ENCODE measurements at regions not wholly inside any gene's neighbourhood (a gene's known extent, or its start where the extent isn't known, plus 50 kb on each side); places are given as distances from the start of the nearest gene placed in this dataset.

DNA sequence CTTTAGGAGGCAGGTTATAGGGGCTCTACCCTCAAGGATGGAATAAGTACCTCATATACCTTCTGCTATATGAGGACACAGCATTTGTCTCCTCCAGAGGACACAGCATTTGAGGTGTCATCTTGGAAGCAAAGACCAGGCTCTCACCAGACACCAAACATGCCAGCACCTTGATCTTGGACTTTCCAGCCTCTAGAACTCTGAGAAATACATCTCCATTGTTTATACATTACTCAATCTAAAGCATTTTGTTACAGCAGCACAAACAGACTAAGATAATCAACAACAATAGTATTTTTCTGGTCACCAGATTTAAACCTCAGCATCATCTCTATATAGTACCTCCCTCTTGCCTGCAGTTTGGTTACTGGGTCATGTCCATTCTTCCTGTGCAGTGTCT is 237.5 kb upstream of the KLF3 start:
- Histone ChIP-seq H3K9me3 (ENCODE audit: control insufficient read depth, low read depth, low read length) (no peaks in the 10 kb centered on the region), H3K27ac (ENCODE audit: low read length) (no peak overlapping the region), H3K27me3 (ENCODE audit: control insufficient read depth, insufficient read depth, low read length) (no peaks in the 10 kb centered on the region), H3K4me3 (ENCODE audit: low read length) (no peak overlapping the region), H3K36me3 (ENCODE audit: control insufficient read depth, insufficient read depth, low read length) (no peaks in the 10 kb centered on the region), H3K4me1 (ENCODE audit: control insufficient read depth, insufficient read depth, low read length) (peaks cover 10% of the 10 kb centered on the region)
- no peak for DNase-seq

DNA sequence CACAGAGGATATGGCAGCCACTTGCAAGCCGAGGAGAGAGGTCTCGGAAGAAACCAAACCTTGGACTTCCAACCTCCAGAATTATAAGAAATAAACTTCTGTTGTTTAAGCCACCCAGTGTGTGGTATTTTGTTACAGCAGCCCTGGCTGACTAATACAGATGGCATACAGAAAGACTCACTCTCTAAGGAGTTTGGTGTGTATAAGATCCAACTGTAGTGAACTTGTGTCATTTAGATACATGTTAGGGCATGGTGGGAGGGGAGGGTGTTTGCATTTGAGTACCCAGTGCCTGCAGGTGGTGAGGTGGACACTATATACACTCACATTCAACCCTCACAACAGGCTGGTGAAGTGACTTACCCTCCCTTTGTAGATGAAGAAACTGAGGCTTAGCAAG is 233.2 kb upstream of the KLF3 start:
- no peak overlapping the region for H3K4me3 ChIP-seq (ENCODE audit: low read length)
- no peaks in the 10 kb centered on the region for H3K36me3 ChIP-seq (ENCODE audit: control insufficient read depth, insufficient read depth, low read length)
- no peaks in the 10 kb centered on the region for H3K27me3 ChIP-seq (ENCODE audit: control insufficient read depth, insufficient read depth, low read length)
- H3K27ac ChIP-seq (ENCODE audit: low read length) = no peak overlapping the region
- DNase-seq = no peak
- H3K9me3 ChIP-seq (ENCODE audit: control insufficient read depth, low read depth, low read length) = no peaks in the 10 kb centered on the region
- 100% methylated on average over 2 of the region's 2 CpGs for whole genome bisulfite sequencing (ENCODE audit: insufficient coverage, low lambda C conversion rate)
- H3K4me1 ChIP-seq (ENCODE audit: control insufficient read depth, insufficient read depth, low read length) = no peaks in the 10 kb centered on the region

DNA sequence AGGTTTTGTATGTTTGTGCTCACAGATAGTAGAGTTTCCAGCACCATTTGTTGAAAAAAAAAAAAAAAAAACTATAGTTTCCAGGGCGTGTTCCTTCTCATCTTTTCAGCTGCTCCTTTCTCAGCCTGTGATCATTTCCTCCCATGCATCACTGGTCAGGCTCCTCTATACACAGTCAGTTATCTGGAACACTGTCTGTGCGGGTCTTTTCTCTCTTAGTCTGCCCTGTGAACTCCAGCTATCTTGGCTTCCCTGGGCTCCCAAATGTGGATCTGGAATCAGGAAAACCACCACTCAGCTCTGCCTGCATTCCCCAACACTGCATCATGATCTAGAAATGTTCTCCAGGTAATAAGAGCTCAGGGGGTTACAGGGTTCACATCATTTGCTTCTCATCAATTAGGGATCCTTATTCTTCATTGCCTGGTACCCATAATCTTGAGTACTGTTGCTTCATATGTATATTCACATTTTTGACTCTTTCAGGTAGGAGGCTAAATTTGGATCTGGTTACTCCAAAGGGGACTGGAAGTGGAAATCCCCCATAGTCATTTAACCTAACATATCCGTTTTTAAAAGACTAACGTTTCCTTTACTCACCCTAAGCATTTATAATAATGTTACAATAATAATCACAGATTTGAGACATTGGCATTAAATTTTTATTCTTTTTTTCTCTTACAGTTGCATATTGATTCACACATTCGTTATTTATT is 221.8 kb upstream of the KLF3 start:
- no peaks in the 10 kb centered on the region for H3K4me1 ChIP-seq (ENCODE audit: control insufficient read depth, insufficient read depth, low read length)
- H3K36me3 ChIP-seq (ENCODE audit: control insufficient read depth, insufficient read depth, low read length) = no peaks in the 10 kb centered on the region
- peaks cover 5% of the 10 kb centered on the region for H3K9me3 ChIP-seq (ENCODE audit: control insufficient read depth, low read depth, low read length)
- H3K4me3 ChIP-seq (ENCODE audit: low read length) = no peak overlapping the region
- H3K27me3 ChIP-seq (ENCODE audit: control insufficient read depth, insufficient read depth, low read length) = no peaks in the 10 kb centered on the region
- WGBS (ENCODE audit: insufficient coverage, low lambda C conversion rate) = 88% methylated on average over 2 of the region's 5 CpGs
- H3K27ac ChIP-seq (ENCODE audit: low read length) = no peak overlapping the region
- DNase-seq = no peak

DNA sequence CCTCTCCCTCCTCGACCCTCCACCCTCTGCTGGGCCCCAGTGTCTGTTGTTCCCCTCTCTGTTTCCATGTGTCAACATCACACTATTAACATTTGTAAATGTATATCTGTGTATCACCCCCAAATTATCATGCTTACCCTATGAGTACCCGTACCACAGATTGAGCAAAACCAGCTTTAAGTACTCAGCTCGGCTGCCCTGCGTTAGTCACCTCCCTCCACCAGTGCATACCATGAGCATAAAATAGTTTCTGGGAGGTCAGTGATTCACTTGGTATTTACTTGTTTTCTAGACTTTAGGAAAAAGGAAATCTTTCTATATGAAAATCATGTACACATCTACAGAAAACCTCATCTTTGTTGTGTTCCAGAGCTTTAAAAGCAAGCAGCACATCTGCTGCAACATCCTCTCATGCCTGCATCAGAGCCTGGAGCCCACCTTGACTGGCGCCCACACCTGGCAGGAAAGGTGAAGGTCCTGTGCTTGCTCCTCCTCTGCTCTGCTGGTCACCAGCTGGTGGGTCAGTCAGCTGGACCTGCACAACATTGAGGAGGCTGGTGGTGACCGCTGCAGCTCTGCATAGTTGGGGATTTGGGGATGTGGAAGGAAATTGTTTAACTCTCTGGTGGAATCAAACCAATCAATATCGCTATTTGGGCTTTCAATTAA is 214.4 kb upstream of the KLF3 start:
- WGBS (ENCODE audit: insufficient coverage, low lambda C conversion rate) = no CpG with 5 or more reads among the region's 7 CpGs
- Histone ChIP-seq H3K27me3 (ENCODE audit: control insufficient read depth, insufficient read depth, low read length) (no peaks in the 10 kb centered on the region), H3K27ac (ENCODE audit: low read length) (peak overlapping the region; percentile 76), H3K4me1 (ENCODE audit: control insufficient read depth, insufficient read depth, low read length) (peaks cover 16% of the 10 kb centered on the region), H3K9me3 (ENCODE audit: control insufficient read depth, low read depth, low read length) (no peaks in the 10 kb centered on the region), H3K4me3 (ENCODE audit: low read length) (no peak overlapping the region), H3K36me3 (ENCODE audit: control insufficient read depth, insufficient read depth, low read length) (no peaks in the 10 kb centered on the region)
- peak; percentile 8 to 61 for DNase-seq

DNA sequence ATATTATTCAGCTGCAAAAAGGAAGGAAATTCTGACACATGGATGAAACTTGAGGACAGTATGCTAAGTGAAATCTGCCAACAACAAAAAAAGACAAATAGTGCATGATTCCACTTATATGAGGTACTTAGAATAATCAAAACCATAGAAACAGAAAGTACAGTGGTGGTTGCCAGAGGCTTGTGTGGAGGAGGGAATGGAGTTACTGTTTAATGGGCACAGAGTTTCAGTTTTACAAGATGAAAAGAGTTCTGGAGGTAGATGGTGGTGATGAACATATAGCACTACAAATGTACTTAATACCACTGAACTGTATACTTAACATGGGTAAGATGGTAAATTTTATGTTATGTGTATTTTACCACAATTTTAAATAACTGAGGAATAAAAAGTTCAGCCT is 212.0 kb upstream of the KLF3 start:
- H3K4me3 ChIP-seq (ENCODE audit: low read length) = no peak overlapping the region
- no peaks in the 10 kb centered on the region for H3K27me3 ChIP-seq (ENCODE audit: control insufficient read depth, insufficient read depth, low read length)
- H3K4me1 ChIP-seq (ENCODE audit: control insufficient read depth, insufficient read depth, low read length) = peaks cover 25% of the 10 kb centered on the region

DNA sequence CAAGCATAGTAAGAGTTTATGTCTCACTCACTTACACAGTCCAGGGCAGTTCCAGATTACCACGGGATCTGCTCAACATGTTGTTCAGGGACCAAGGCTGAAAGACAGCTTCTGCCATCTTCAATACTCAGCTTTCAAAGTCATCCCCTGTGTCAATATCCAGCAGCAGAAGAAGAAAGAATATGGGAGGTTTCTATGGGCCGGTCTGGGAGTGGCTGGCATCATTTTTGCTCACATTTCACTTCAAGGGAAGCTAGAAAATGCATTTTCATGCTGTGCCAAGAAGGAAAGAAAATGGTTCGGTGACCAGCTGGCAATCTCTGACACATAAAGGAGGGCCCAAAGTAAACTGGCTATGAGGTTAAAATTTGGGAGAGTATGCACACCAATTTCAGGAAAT is 211.5 kb upstream of the KLF3 start:
- Histone ChIP-seq H3K27ac (ENCODE audit: low read length) (no peak overlapping the region), H3K27me3 (ENCODE audit: control insufficient read depth, insufficient read depth, low read length) (no peaks in the 10 kb centered on the region), H3K9me3 (ENCODE audit: control insufficient read depth, low read depth, low read length) (no peaks in the 10 kb centered on the region), H3K36me3 (ENCODE audit: control insufficient read depth, insufficient read depth, low read length) (no peaks in the 10 kb centered on the region), H3K4me1 (ENCODE audit: control insufficient read depth, insufficient read depth, low read length) (peaks cover 25% of the 10 kb centered on the region), H3K4me3 (ENCODE audit: low read length) (no peak overlapping the region)
- DNase-seq = peak in 1 of 2 donors; percentile 20
- WGBS (ENCODE audit: insufficient coverage, low lambda C conversion rate) = no CpG with 5 or more reads among the region's 3 CpGs

More for the DNA sequence above, 212.0 kb upstream of the KLF3 start:
- no peak for DNase-seq
- Histone ChIP-seq H3K27ac (ENCODE audit: low read length) (no peak overlapping the region), H3K9me3 (ENCODE audit: control insufficient read depth, low read depth, low read length) (no peaks in the 10 kb centered on the region), H3K36me3 (ENCODE audit: control insufficient read depth, insufficient read depth, low read length) (no peaks in the 10 kb centered on the region)

DNA sequence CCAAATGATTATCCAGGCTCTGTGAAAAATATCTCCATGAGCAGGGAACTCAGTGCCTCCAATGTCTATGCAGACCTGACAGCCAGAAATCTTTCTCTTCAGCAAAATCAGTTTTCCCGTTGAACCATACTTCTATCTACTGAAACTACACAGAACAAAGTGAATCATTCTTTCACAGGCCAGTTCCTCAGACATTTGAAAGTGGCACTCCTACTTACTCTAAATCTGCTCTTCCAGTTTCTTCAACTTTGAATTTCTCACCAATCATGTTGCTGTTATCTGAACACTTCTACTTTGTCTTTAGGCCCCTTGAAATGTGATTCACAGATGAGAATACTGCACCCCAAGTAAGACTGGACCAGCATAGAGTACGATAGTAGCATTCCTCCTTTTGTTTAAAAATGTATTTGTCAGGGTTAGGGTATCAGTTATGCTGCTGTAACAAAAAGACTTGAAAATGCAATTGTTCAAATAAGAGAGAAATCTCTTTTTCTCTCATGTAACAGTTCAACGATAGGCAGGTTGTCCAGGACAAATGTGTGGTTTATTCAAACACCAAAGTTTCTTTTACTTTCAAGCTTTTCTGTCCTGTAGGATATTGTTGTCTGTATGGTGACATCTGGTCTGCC is 210.6 kb upstream of the KLF3 start:
- Histone ChIP-seq H3K27ac (ENCODE audit: low read length) (no peak overlapping the region), H3K27me3 (ENCODE audit: control insufficient read depth, insufficient read depth, low read length) (no peaks in the 10 kb centered on the region), H3K36me3 (ENCODE audit: control insufficient read depth, insufficient read depth, low read length) (no peaks in the 10 kb centered on the region), H3K4me1 (ENCODE audit: control insufficient read depth, insufficient read depth, low read length) (peaks cover 25% of the 10 kb centered on the region), H3K9me3 (ENCODE audit: control insufficient read depth, low read depth, low read length) (no peaks in the 10 kb centered on the region), H3K4me3 (ENCODE audit: low read length) (no peak overlapping the region)
- 83% methylated on average over 1 of the region's 3 CpGs for WGBS (ENCODE audit: insufficient coverage, low lambda C conversion rate)
- DNase-seq = no peak

DNA sequence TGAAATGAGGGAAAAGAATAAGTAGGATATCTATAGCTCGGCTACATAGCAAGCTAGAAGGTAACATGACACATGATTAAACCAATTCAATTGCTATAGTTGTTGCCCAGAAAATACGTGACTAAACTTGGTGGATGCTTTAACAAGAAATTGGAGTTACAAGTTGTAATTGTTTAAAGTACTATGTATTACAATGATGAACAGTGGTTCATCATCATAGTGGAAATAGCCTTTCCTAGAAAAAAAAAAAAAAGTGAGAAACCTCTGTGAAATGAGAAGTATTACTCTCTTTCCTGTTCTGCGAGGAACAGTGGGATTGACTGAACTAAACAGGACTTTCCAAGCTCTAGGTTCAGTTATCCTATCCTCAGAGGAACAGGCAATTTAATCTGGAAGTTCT is 209.7 kb upstream of the KLF3 start:
- Histone ChIP-seq H3K4me3 (ENCODE audit: low read length) (no peak overlapping the region), H3K27ac (ENCODE audit: low read length) (no peak overlapping the region), H3K4me1 (ENCODE audit: control insufficient read depth, insufficient read depth, low read length) (peaks cover 24% of the 10 kb centered on the region), H3K27me3 (ENCODE audit: control insufficient read depth, insufficient read depth, low read length) (no peaks in the 10 kb centered on the region), H3K36me3 (ENCODE audit: control insufficient read depth, insufficient read depth, low read length) (no peaks in the 10 kb centered on the region), H3K9me3 (ENCODE audit: control insufficient read depth, low read depth, low read length) (no peaks in the 10 kb centered on the region)
- WGBS (ENCODE audit: insufficient coverage, low lambda C conversion rate) = 100% methylated on average over 1 of the region's 3 CpGs
- DNase-seq = no peak

DNA sequence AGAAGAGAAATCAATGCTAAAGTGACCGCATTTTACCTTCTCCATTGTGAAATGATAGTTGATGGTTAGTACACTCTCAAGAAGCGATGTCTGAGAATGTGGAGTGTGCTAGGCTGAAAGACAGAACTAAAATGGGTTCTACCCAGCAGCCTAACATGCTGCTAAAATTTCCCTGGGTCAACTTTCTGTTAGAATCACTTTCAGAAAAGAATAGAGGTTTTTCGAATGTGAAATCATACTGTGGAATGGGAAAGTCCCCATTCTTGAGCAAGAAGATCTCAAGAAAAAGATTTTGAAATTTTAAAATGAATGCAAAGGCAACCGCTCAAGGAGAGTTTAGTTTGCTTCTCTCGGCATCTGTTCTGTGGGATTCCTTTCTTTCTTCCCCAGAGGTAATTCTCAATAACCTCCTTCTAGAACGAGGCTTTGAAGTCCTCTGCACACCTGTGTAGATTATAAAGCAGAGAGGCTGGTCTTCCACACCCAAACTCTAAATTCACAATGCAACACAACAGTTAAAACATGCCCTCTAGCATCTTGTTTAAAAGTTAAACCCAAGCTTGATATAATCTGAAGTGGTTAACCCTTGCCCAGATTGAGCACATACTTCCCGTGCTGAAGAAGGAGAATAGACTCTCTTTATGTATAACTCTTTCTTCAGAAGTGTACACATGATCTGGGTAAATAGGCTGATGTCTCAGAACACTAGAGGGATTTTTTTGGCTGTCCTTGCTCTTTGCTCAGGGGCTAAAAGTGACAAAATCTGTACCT is 208.7 kb upstream of the KLF3 start:
- H3K27ac ChIP-seq (ENCODE audit: low read length) = peak overlapping the region; percentile 44
- WGBS (ENCODE audit: insufficient coverage, low lambda C conversion rate) = 50% methylated on average over 5 of the region's 7 CpGs
- no peaks in the 10 kb centered on the region for H3K36me3 ChIP-seq (ENCODE audit: control insufficient read depth, insufficient read depth, low read length)
- no peaks in the 10 kb centered on the region for H3K9me3 ChIP-seq (ENCODE audit: control insufficient read depth, low read depth, low read length)
- no peaks in the 10 kb centered on the region for H3K27me3 ChIP-seq (ENCODE audit: control insufficient read depth, insufficient read depth, low read length)
- no peak overlapping the region for H3K4me3 ChIP-seq (ENCODE audit: low read length)
- DNase-seq = peak; percentile 12 to 67
- H3K4me1 ChIP-seq (ENCODE audit: control insufficient read depth, insufficient read depth, low read length) = peaks cover 16% of the 10 kb centered on the region

DNA sequence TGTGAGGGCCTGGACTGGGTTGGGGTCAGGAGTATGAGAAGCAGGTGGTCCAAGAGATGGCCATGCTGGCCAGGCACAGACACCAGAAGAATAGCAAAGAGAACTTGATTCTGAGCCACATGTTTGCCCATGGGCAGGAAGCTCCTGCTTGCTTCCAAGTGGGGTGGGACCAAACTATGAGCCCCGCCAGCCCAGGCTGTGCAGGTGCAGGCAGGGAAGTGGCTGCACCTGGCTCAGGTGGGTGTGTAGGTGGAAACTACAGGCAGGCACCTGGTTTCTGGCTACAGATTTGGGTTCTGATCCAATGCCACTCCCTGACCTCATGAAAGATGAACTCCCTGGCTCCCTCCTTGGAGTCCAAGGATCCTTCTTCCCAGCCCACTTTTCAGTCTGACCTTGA is 207.9 kb upstream of the KLF3 start:
- H3K36me3 ChIP-seq (ENCODE audit: control insufficient read depth, insufficient read depth, low read length) = no peaks in the 10 kb centered on the region
- no CpG with 5 or more reads among the region's 1 CpG for WGBS (ENCODE audit: insufficient coverage, low lambda C conversion rate)
- no peaks in the 10 kb centered on the region for H3K27me3 ChIP-seq (ENCODE audit: control insufficient read depth, insufficient read depth, low read length)
- peak overlapping the region; percentile 44 for H3K27ac ChIP-seq (ENCODE audit: low read length)
- no peaks in the 10 kb centered on the region for H3K9me3 ChIP-seq (ENCODE audit: control insufficient read depth, low read depth, low read length)
- H3K4me1 ChIP-seq (ENCODE audit: control insufficient read depth, insufficient read depth, low read length) = peaks cover 9% of the 10 kb centered on the region
- no peak for DNase-seq
- no peak overlapping the region for H3K4me3 ChIP-seq (ENCODE audit: low read length)
